ENCODE measurements at regions not wholly inside any gene's neighbourhood (a gene's known extent, or its start where the extent isn't known, plus 50 kb on each side); places are given as distances from the start of the nearest gene placed in this dataset.
"Not testable (repeated sequence)": the region's sequence is repeated elsewhere in the genome, so short reads cannot be mapped to it uniquely, and the experiment has no call there.

DNA sequence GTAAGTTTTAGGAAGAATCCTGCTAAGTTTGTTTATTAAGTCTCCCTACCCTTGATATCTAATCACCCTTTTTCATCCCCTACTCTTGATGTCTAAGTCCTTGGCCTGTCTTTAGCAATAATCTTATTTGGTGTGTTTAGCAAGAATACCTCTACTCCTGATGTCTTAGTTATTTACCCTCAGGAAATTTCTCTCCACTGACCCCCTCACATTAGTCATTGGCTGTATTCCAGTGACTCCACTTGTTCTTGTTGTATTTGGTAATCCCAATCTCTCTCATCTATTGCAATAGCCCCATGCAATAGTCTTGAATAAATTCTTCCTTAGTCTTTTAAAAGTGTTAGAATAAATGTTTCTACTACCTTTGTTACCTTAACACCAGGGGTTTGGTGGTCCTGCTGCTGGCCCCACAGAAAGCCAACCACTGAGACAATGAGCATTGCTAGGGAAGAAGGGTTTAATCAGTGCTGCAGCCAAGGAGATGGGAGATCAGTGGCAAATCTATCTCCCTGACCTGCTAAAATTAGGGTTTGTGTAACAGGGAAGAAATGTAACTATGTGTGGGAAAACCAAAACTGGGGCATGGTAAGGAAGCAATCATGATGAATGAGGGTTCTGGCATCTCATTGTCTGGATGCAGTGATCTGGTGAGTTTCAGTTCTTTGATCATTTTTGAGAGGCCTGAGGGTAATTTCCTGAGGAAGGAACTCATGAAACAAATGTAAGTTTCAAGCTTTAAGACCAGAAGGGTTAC lies 236.4 kb upstream of the DAB2 start:
- no peak for TF ChIP-seq TAF1 (IDR thresholded peaks at IDR 0.05; ENCODE audit: low read depth, low read length)
- TF ChIP-seq POU2F2 (IDR thresholded peaks at IDR 0.05; ENCODE audit: low read depth, low read length) = no peak
- TF ChIP-seq PAX5 (IDR thresholded peaks at IDR 0.05; ENCODE audit: insufficient read depth, low read length, severe bottlenecking) = no peak
- no peak for TF ChIP-seq POLR2AphosphoS5 (IDR thresholded peaks at IDR 0.05; ENCODE audit: low read depth, low read length)
- TF ChIP-seq SPI1 (IDR thresholded peaks at IDR 0.05; ENCODE audit: low read depth, low read length) = no peak
- TF ChIP-seq POLR2A (IDR thresholded peaks at IDR 0.05; ENCODE audit: low read depth, low read length) = no peak
- FAIRE-seq (no peak), DNase-seq (ENCODE audit: insufficient read length, low spot score) (no peak)

DNA sequence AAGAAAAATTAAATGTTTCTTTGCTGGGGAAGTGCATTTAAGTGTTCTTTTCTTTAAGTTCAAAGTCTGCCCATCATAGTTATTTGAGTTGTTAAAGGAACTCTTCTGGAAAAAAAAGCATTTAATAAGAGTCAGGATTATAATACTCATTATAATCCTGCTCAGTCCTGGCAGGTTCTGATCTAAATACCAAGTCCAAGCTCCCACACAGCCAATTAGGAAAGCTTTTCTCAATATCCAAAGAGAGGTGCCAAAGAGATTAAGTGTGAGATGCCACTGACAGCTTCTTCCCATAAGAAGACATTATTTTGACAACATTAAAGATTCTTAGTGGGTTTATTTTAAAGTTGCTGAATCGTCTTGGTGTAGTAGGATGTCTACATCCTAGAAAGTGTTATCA lies 235.2 kb upstream of the DAB2 start:
- FAIRE-seq (no peak), DNase-seq (ENCODE audit: insufficient read length, low spot score) (no peak)
- TF ChIP-seq POLR2AphosphoS5 (IDR thresholded peaks at IDR 0.05; ENCODE audit: low read depth, low read length) (no peak), TAF1 (IDR thresholded peaks at IDR 0.05; ENCODE audit: low read depth, low read length) (no peak), PAX5 (IDR thresholded peaks at IDR 0.05; ENCODE audit: insufficient read depth, low read length, severe bottlenecking) (no peak), POU2F2 (IDR thresholded peaks at IDR 0.05; ENCODE audit: low read depth, low read length) (no peak), SPI1 (IDR thresholded peaks at IDR 0.05; ENCODE audit: low read depth, low read length) (no peak), POLR2A (IDR thresholded peaks at IDR 0.05; ENCODE audit: low read depth, low read length) (no peak)

DNA sequence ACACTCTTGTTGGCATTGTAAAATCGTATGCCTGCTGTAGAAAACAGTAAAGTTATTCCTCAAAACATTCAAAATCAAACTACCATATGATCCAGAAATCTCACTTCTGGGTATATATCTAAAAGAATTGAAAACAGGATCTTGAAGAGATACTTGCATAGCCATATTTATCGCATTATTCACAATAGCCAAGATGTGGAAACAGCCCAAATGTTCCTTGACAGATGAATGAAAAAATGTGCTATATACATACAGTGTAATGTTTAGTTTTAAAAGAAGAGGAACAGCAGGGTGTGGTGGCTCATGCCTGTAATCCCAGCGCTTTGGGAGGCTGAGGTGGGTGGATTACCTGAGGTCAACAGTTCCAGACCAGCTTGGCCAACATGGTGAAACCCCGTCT lies 234.1 kb upstream of the DAB2 start:
- DNase-seq (ENCODE audit: insufficient read length, low spot score) (no peak), FAIRE-seq (no peak)
- TF ChIP-seq TAF1 (IDR thresholded peaks at IDR 0.05; ENCODE audit: low read depth, low read length) (no peak), SPI1 (IDR thresholded peaks at IDR 0.05; ENCODE audit: low read depth, low read length) (no peak), POU2F2 (IDR thresholded peaks at IDR 0.05; ENCODE audit: low read depth, low read length) (no peak), POLR2AphosphoS5 (IDR thresholded peaks at IDR 0.05; ENCODE audit: low read depth, low read length) (no peak), POLR2A (IDR thresholded peaks at IDR 0.05; ENCODE audit: low read depth, low read length) (no peak), PAX5 (IDR thresholded peaks at IDR 0.05; ENCODE audit: insufficient read depth, low read length, severe bottlenecking) (no peak)

DNA sequence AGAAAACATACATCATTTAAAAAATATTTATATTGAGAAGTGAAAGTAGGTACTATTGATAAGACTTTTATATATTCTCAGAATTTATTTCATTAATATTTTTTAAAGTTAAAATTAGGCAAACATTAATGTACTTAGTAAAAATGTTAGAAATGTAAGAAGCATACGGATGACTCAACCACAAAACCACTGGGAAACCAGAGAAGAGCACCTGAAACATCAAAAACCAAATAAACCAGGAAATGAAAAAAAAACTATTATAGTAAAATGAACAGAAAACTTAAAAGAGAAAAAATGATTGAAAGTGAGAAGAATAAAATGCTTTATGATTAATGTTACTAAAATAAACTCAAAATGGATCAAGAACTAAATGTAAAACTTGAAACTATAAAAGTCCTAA lies 233.2 kb upstream of the DAB2 start:
- TF ChIP-seq PAX5 (IDR thresholded peaks at IDR 0.05; ENCODE audit: insufficient read depth, low read length, severe bottlenecking) (no peak), SPI1 (IDR thresholded peaks at IDR 0.05; ENCODE audit: low read depth, low read length) (no peak), TAF1 (IDR thresholded peaks at IDR 0.05; ENCODE audit: low read depth, low read length) (no peak), POLR2AphosphoS5 (IDR thresholded peaks at IDR 0.05; ENCODE audit: low read depth, low read length) (no peak), POU2F2 (IDR thresholded peaks at IDR 0.05; ENCODE audit: low read depth, low read length) (no peak), POLR2A (IDR thresholded peaks at IDR 0.05; ENCODE audit: low read depth, low read length) (no peak)
- no peak for FAIRE-seq
- DNase-seq (ENCODE audit: insufficient read length, low spot score) = no peak

DNA sequence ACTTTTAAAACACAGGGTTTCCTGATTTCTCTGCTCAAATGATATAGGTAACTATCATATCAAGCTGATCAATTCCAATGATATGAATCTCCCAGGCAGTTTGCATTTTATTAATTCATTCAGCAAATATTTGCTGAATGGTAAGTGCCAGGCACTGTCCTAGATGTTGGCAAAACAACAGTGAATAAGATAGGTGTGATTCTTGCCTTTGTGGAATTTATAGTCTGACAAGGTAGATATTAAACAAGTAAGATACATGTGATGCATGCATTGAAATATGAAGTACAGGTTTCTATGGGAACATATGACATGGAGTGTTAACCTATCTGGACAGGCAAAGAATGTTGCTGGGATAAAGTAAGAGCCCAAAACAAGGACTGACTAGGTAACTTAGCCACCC lies 231.8 kb upstream of the DAB2 start:
- FAIRE-seq (no peak), DNase-seq (ENCODE audit: insufficient read length, low spot score) (no peak)
- TF ChIP-seq SPI1 (IDR thresholded peaks at IDR 0.05; ENCODE audit: low read depth, low read length) (no peak), POLR2A (IDR thresholded peaks at IDR 0.05; ENCODE audit: low read depth, low read length) (no peak), PAX5 (IDR thresholded peaks at IDR 0.05; ENCODE audit: insufficient read depth, low read length, severe bottlenecking) (no peak), POU2F2 (IDR thresholded peaks at IDR 0.05; ENCODE audit: low read depth, low read length) (no peak), POLR2AphosphoS5 (IDR thresholded peaks at IDR 0.05; ENCODE audit: low read depth, low read length) (no peak), TAF1 (IDR thresholded peaks at IDR 0.05; ENCODE audit: low read depth, low read length) (no peak)

DNA sequence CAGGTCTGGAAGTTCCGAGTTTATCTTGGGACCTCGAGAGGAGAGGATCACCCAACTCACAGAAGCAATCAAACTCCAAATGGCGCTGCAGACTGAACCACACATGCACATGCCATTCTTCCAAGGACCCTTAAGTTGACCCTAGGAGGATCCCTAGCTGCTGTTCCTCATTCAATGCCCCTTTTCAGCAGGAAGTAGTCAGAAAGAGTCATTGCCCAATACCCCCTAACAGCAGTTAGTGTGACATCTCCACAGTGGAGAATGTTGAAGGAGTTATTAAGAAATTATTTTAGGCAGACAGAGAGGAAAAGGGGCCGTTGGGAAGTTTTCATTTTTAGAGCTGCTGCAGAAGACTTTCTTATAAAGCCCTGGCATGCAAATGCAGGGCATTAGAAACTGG lies 229.9 kb upstream of the DAB2 start:
- no peak for TF ChIP-seq POU2F2 (IDR thresholded peaks at IDR 0.05; ENCODE audit: low read depth, low read length)
- TF ChIP-seq POLR2AphosphoS5 (IDR thresholded peaks at IDR 0.05; ENCODE audit: low read depth, low read length) = no peak
- TF ChIP-seq PAX5 (IDR thresholded peaks at IDR 0.05; ENCODE audit: insufficient read depth, low read length, severe bottlenecking) = no peak
- TF ChIP-seq SPI1 (IDR thresholded peaks at IDR 0.05; ENCODE audit: low read depth, low read length) = no peak
- TF ChIP-seq POLR2A (IDR thresholded peaks at IDR 0.05; ENCODE audit: low read depth, low read length) = no peak
- no peak for TF ChIP-seq TAF1 (IDR thresholded peaks at IDR 0.05; ENCODE audit: low read depth, low read length)
- no peak for FAIRE-seq
- no peak for DNase-seq (ENCODE audit: insufficient read length, low spot score)

GRCh38 chr5:39652481-39652880 lies 227.7 kb upstream of the DAB2 start:
- not testable (repeated sequence) for FAIRE-seq

GRCh38 chr5:39652036-39652435 lies 227.3 kb upstream of the DAB2 start:
- DNase-seq (ENCODE audit: insufficient read length, low spot score) (no peak), FAIRE-seq (no peak)
- TF ChIP-seq POLR2AphosphoS5 (IDR thresholded peaks at IDR 0.05; ENCODE audit: low read depth, low read length) (no peak), POU2F2 (IDR thresholded peaks at IDR 0.05; ENCODE audit: low read depth, low read length) (no peak), PAX5 (IDR thresholded peaks at IDR 0.05; ENCODE audit: insufficient read depth, low read length, severe bottlenecking) (no peak), SPI1 (IDR thresholded peaks at IDR 0.05; ENCODE audit: low read depth, low read length) (no peak), POLR2A (IDR thresholded peaks at IDR 0.05; ENCODE audit: low read depth, low read length) (no peak), TAF1 (IDR thresholded peaks at IDR 0.05; ENCODE audit: low read depth, low read length) (no peak)

More at GRCh38 chr5:39652481-39652880, 227.7 kb upstream of the DAB2 start:
- not testable (repeated sequence) for DNase-seq (ENCODE audit: insufficient read length, low spot score)

- DNase-seq (ENCODE audit: insufficient read length, low spot score) = no peak
- TF ChIP-seq SPI1 (IDR thresholded peaks at IDR 0.05; ENCODE audit: low read depth, low read length) (no peak), PAX5 (IDR thresholded peaks at IDR 0.05; ENCODE audit: insufficient read depth, low read length, severe bottlenecking) (no peak), POU2F2 (IDR thresholded peaks at IDR 0.05; ENCODE audit: low read depth, low read length) (no peak), POLR2A (IDR thresholded peaks at IDR 0.05; ENCODE audit: low read depth, low read length) (no peak), TAF1 (IDR thresholded peaks at IDR 0.05; ENCODE audit: low read depth, low read length) (no peak), POLR2AphosphoS5 (IDR thresholded peaks at IDR 0.05; ENCODE audit: low read depth, low read length) (no peak)
- FAIRE-seq = no peak
Measured at GRCh38 chr5:39650008-39650762, 225.4 kb upstream of the DAB2 start.

Data from GM12891 (cell line).